Coronary artery (tissue), 2 donors: ENCODE measurements at regions not wholly inside any gene's neighbourhood (a gene's known extent, or its start where the extent isn't known, plus 50 kb on each side); places are given as distances from the start of the nearest gene placed in this dataset.
A peak's percentile ranks its signal among the peaks of the same experiment; 100 is the strongest.

Source experiments
- DNase-seq: peaks from one replicate; pipeline ENCODE4 v3.0.0-alpha.2; 2017; ENCODE audit warnings: low spot score
- H3K27ac ChIP-seq, 2 donors: fragments of 200-600 bp; sonication (generic); one replicate each; pipeline ENCODE4 v1.5.1; 2016 to 2019
- H3K4me3 ChIP-seq: fragments of 200-600 bp; sonication (generic); 2 replicates; pipeline ENCODE4 v1.5.1; 2016; ENCODE audit warnings: mild to moderate bottlenecking, moderate library complexity
- CTCF ChIP-seq: fragments of 200-600 bp; sonication (generic); IDR thresholded peaks from one replicate; pipeline ENCODE4 v1.5.1; 2019; ENCODE audit warnings: antibody characterized with exemption

GRCh38 chr15:66832664-66833063 lies 130.6 kb downstream of the SMAD6 start:
- TF ChIP-seq CTCF: no peak
- Histone ChIP-seq H3K4me3 (no peak overlapping the region), H3K27ac (no peak overlapping the region)
- DNase-seq: no peak

GRCh38 chr15:66833371-66833770 lies 131.3 kb downstream of the SMAD6 start:
- Histone ChIP-seq H3K4me3 (no peak overlapping the region), H3K27ac (no peak overlapping the region)
- no peak for DNase-seq
- TF ChIP-seq CTCF: no peak

GRCh38 chr15:66833803-66834202 lies 131.8 kb downstream of the SMAD6 start:
- no peak for TF ChIP-seq CTCF
- no peak overlapping the region for H3K4me3 ChIP-seq
- no peak for DNase-seq
- no peak overlapping the region for H3K27ac ChIP-seq

GRCh38 chr15:66834881-66835878 lies 133.1 kb downstream of the SMAD6 start:
- H3K27ac ChIP-seq: peak overlapping the region in 1 of 2 donors; percentile 38
- no peak overlapping the region for H3K4me3 ChIP-seq
- DNase-seq: no peak
- no peak for TF ChIP-seq CTCF

- no peak for TF ChIP-seq CTCF
- Histone ChIP-seq H3K4me3 (no peak overlapping the region), H3K27ac (no peak overlapping the region)
- DNase-seq: no peak
Measured at GRCh38 chr15:66836231-66837030, 134.4 kb downstream of the SMAD6 start.

- no peak for DNase-seq
- Histone ChIP-seq H3K4me3 (no peak overlapping the region), H3K27ac (no peak overlapping the region)
- TF ChIP-seq CTCF: no peak
Measured at GRCh38 chr15:66838202-66838601, 136.2 kb downstream of the SMAD6 start.
